HG03565 (cell line): ENCODE measurements at regions not wholly inside any gene's neighbourhood (a gene's known extent, or its start where the extent isn't known, plus 50 kb on each side); places are given as distances from the start of the nearest gene placed in this dataset.

Experiments used
- ATAC-seq: cut with Tn5 transposase; IDR thresholded peaks from one replicate; pipeline ENCODE4 v1.9.1; 2021; ENCODE audit warnings: mild to moderate bottlenecking, moderate library complexity; ENCODE audit not compliant: unreplicated experiment

DNA sequence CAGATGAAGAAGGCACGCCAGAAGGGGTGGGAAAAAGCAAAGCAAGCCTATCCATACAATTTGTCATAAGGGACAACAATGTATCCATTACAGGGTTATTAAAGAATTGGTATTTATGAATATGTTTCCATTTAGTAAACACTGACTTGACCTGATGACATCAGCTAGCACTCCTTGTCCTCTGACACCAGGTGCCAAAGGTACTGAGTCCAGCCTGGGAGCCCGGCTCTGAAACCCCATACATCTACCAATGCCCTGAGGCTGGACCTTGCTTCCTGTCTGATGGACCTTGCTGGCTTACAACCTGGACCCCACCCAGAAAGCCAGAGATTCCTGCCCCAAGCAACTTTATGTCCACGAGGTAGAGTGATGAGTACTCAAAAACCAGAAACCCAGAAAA lies 263.0 kb upstream of the ATP11B start:
- ATAC-seq, result no peak

GRCh38 chr3:182533394-182533793 lies 259.9 kb upstream of the ATP11B start:
- no peak for ATAC-seq

DNA sequence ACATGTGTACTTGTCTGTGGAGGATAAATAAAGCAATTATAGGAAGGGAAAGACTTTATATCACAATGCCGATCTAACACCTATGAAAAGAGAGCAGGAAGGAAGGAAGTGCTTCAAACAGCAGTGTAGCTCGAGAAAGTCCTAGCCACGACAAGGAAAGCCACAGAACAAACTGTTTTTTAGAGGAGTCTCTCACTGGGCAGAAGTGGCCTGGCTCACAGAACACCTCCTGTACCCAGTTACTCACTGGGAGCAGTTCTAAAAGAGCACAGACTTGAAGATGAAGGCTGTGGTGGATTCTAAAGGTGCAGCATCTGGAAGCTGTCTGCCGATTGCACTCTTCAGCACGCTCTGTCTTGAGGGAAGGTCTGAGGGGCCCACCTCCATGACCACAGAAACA lies 248.8 kb upstream of the ATP11B start:
- ATAC-seq, result no peak

- ATAC-seq, result no peak
Observed at GRCh38 chr3:182562274-182562673, 231.0 kb upstream of the ATP11B start.

DNA sequence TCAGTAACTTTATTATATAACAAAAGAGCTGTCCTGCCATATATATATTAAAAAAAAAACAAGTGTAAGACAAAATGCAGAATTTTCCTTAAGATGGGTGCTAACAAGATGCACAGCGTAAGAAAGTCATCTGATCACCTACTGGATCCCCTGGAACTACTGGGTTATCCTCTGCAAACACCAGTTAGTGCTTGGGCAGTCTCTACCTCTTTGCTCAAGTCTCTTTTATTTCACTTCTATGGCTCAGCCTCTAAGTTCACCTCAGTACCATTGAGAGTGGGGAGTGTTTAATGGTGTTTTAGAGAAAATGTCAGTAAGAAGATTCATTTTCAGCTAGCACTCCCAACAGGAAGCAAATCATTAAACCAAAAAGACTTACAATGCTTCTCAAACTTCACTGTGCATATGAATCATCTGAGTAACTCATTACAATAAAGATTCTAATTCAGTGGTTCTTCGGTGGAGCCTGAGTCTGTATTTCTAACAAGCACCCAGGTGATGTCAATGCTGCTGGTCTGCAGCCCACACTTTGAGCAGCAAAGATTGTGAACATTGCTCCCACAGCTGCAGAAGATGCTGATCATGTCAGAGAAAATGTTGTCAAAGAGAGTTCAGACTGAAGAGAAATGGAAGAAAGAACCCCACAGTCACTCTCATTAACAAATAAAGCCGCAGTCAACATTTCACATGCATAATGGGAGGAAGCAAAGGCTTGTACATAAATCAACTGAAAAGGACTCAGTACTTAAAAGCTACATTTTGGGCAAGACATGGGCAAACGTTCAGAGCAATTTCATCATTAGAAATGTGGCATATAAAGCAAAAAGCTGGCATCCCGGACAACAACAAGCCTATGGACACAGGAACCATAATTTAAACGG lies 227.1 kb upstream of the ATP11B start:
- ATAC-seq, result no peak

- no peak for ATAC-seq
Observed at GRCh38 chr3:182567700-182568099, 225.6 kb upstream of the ATP11B start.

- no peak for ATAC-seq
Observed at GRCh38 chr3:182568261-182568660, 225.0 kb upstream of the ATP11B start.

GRCh38 chr3:182568876-182569275 lies 224.4 kb upstream of the ATP11B start:
- no peak for ATAC-seq

GRCh38 chr3:182570946-182571594 lies 222.2 kb upstream of the ATP11B start:
- no peak for ATAC-seq

DNA sequence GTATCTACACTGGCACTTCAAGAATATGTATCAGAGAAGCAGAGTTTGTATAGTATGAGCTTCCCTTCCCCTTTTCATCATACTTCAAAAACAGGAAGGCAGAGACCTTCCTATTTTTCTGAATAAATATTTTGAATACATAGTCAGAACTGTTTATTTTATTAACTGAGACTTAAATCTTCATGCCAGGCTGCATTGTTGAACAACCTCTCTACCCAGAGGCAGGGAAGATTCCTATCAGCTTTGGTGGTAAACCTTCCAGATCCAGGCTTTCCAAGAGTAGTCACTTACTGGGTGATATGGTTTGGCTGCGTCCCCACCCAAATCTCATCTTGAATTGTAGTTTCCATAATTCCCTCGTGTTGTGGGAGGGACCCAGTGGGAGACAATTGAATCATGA lies 217.4 kb upstream of the ATP11B start:
- ATAC-seq, result no peak

- no peak for ATAC-seq
Observed at GRCh38 chr3:182583545-182583944, 209.8 kb upstream of the ATP11B start.

- no peak for ATAC-seq
Observed at GRCh38 chr3:182585532-182586150, 207.7 kb upstream of the ATP11B start.

DNA sequence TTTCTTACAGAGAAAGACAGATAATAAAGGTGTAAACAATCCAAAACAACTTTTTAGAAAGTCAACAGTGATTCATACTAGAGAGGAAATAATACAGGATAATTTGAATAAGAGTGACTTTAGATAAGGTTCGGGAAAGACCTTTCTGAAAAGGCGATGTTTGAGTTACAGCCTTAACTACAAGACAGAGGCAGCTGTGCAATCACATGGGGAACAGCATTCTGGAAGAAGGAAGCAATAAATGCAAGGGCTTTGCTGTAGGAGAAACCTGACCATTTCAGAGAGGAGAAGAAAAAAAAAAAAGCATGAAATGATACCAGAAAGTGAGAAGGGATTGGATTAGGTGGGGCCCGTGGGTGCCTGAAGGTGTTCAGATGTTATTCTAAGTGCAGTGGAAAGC lies 200.6 kb upstream of the ATP11B start:
- no peak for ATAC-seq

DNA sequence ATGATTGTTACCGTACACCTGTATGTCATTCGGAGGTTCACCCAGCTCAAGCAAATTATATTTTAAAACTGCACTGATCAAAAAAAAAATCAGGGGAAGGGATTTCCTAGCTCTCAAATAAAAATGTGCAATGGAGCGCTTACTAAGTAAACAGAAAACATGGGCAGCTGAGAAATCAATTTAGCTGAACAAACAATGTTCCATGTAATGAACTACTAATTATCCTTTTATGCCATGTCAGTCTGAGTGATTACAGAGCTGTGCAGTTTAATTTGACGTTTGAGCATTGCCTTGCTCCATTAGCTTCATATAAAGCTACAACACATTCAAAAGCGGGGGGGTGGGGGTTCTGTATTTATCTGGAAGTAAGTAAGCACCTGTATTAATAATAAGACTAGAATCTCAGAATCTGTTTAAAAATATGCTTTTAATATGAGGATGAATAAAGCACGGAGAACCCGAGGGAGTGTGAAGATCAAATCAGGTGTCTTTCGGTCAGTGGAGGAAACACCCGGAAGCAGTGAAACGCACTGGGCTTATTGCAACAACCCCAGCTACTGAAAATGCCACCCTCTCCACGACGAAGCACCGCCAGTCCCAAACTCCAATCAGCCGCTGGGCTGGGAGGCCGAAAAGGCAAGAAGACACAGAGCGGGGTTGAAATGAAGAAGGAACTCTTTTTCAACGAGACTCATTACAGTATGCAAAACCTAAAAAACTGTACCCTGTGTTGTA lies 196.5 kb upstream of the ATP11B start:
- no peak for ATAC-seq

GRCh38 chr3:182597621-182598041 lies 195.7 kb upstream of the ATP11B start:
- ATAC-seq, result no peak

- no peak for ATAC-seq
Observed at GRCh38 chr3:182601597-182601996, 191.7 kb upstream of the ATP11B start.

- ATAC-seq, result no peak
Observed at GRCh38 chr3:182603501-182603900, 189.8 kb upstream of the ATP11B start.

DNA sequence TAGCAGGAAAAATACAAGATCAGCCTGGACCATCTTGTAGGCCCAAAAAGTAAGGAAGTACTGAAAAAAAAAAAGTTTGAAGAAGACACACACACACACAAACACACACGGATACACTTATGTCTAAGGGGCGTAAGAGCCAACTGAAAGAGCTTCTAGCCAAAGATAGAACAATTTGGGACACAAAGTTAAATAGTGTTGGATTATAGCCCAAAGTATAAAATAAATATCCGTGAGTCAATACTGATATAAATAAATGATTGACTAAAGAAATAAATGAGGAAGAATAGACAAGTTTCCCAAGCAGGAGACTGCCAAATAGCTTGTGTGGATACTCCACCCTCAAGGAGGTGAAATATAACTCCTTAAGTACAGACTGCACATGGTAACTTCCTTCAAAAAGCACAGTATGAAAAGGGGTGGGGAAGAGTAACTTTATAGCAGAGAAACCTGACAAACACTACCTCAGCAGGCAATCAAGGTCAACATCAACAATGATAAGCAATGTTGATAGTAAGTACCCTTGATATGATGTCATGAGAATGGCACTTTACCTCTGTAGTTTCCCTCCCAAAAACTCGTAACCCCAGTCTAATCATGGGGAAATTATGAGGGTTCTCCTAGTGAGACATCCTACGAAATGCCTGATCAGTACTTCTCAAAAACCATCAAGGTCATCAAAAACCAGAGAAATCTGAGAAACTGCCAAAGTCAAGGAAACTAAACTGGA lies 187.3 kb upstream of the ATP11B start:
- no peak for ATAC-seq

DNA sequence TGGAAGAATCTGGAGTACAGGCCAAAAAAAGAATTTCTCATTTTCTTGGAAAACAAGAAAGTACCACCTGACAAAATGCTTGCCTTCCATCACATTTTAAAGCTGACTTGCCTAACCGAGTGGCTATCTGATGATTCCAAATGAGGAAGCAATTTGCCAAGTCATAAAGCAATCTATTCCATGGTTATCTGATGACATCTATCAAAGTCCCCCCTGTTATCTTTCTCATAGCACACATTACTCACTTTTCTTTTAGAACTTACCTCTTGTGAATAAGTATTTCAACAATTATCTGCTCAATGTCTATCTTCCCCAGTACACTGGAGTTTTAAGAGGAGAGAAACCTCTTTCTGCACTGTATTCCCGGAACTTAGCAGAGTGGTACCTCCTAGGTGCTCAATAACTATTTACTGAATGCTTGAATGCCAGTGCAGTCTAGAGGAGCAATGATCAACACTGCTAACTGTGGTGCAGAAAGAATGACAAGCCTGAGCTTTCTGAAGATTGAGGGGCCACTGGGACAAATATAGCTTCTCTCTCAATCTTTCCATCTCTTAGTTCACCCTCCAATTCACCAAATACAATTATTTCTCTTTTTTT lies 186.3 kb upstream of the ATP11B start:
- no peak for ATAC-seq

- no peak for ATAC-seq
Observed at GRCh38 chr3:182608832-182609231, 184.5 kb upstream of the ATP11B start.
